ENCODE measurements at regions not wholly inside any gene's neighbourhood (a gene's known extent, or its start where the extent isn't known, plus 50 kb on each side); places are given as distances from the start of the nearest gene placed in this dataset.

- H3K23ac ChIP-seq (ENCODE audit: insufficient read length), result no peak overlapping the region
- no peaks in the 10 kb centered on the region for H3K27me3 ChIP-seq (replicated peaks in 1 of 4; ENCODE audit: control insufficient read depth in 3 of 4, extremely low read depth in 1 of 4, insufficient read depth in 3 of 4, low read length in 3 of 4)
- no peak overlapping the region for H4K5ac ChIP-seq (ENCODE audit: insufficient read length, low read depth, low read length)
- no peak overlapping the region for H2BK15ac ChIP-seq (ENCODE audit: low read length)
- H3K9ac ChIP-seq (replicated peaks in 1 of 4; ENCODE audit: extremely low read depth in 1 of 4, low read depth in 3 of 4, low read length in 3 of 4), result no peak overlapping the region
- H3K9me3 ChIP-seq (ENCODE audit: insufficient read depth in 2 of 2, low read depth in 1 of 2, low read length in 1 of 2), result no peaks in the 10 kb centered on the region
- H4K91ac ChIP-seq (replicated peaks; ENCODE audit: insufficient read length, low read length), result no peak overlapping the region
- 95% methylated on average over 1 of the region's 1 CpG; no CpG with 5 or more reads in 1 of the 2 experiments for WGBS, 2 experiments (ENCODE audit: extremely low coverage in 1 of 2, insufficient coverage in 1 of 2, insufficient read length in 1 of 2, insufficient replicate concordance in 2 of 2, low coverage in 1 of 2, low lambda C conversion rate in 2 of 2, missing lambda C conversion rate in 1 of 2)
- H4K20me1 ChIP-seq (replicated peaks in 1 of 2; ENCODE audit: control insufficient read depth in 1 of 2, insufficient read depth in 2 of 2, low read length in 2 of 2), result no peaks in the 10 kb centered on the region
- ChIA-PET CTCF (ENCODE audit: partially characterized antibody) (no interaction called here), POLR2A (ENCODE audit: partially characterized antibody) (no interaction called here)
- no peak overlapping the region for H2BK12ac ChIP-seq (ENCODE audit: low read depth, low read length)
- no peak overlapping the region for H2AFZ ChIP-seq (ENCODE audit: low read length)
- H3K18ac ChIP-seq (ENCODE audit: extremely low read depth, low read length), result no peak overlapping the region
- H3K4me1 ChIP-seq (replicated peaks in 1 of 4; ENCODE audit: control insufficient read depth in 3 of 4, insufficient read depth in 4 of 4, low read length in 3 of 4), result no peaks in the 10 kb centered on the region
- no peaks in the 10 kb centered on the region for H3K23me2 ChIP-seq (ENCODE audit: low read depth, low read length)
- no peak overlapping the region for H2AK5ac ChIP-seq (ENCODE audit: low read depth, low read length)
- H2BK5ac ChIP-seq (ENCODE audit: low read depth, low read length), result no peak overlapping the region
- H3K27ac ChIP-seq (ENCODE audit: low read depth, low read length), result no peak overlapping the region
- H3K79me1 ChIP-seq (ENCODE audit: low read depth, low read length), result no peaks in the 10 kb centered on the region
- H3K4ac ChIP-seq (replicated peaks; ENCODE audit: insufficient read length, low read depth, low read length), result no peak overlapping the region
- H3K36me3 ChIP-seq (ENCODE audit: control insufficient read depth in 2 of 4, insufficient read depth in 4 of 4, low read length in 3 of 4), result no peaks in the 10 kb centered on the region
- no peak overlapping the region for H2BK120ac ChIP-seq (replicated peaks; ENCODE audit: low read depth, low read length)
- H3K4me2 ChIP-seq (ENCODE audit: insufficient read depth in 1 of 2, low read depth in 2 of 2, low read length in 2 of 2), result no peak overlapping the region
- no peak overlapping the region for H2BK20ac ChIP-seq (ENCODE audit: low read length)
- DNase-seq (ENCODE audit: low read depth in 1 of 2, low spot score in 2 of 2) (no peak), FAIRE-seq (no peak)
- H3K4me3 ChIP-seq (ENCODE audit: extremely low read depth in 1 of 4, insufficient read depth in 2 of 4, low read depth in 3 of 4, low read length in 4 of 4), result no peak overlapping the region
- no peaks in the 10 kb centered on the region for H3K79me2 ChIP-seq (ENCODE audit: control insufficient read depth in 1 of 2, insufficient read depth in 2 of 2, low read length in 2 of 2)
- H3K14ac ChIP-seq (ENCODE audit: insufficient read length), result no peak overlapping the region
- no peak overlapping the region for H3K56ac ChIP-seq (replicated peaks; ENCODE audit: insufficient read length, low read depth, low read length)
- H4K8ac ChIP-seq (ENCODE audit: extremely low read depth, insufficient read depth, low read length), result no peak overlapping the region
- TF ChIP-seq BRCA1 (IDR thresholded peaks at IDR 0.05; ENCODE audit: low read depth, low read length) (no peak), USF2 (IDR thresholded peaks at IDR 0.05; ENCODE audit: low read length) (no peak), TAF7 (optimal IDR thresholded peaks at IDR 0.05; ENCODE audit: borderline replicate concordance, low read depth, low read length) (no peak), RNF2 (IDR thresholded peaks at IDR 0.05; ENCODE audit: borderline replicate concordance, low read depth, low read length, missing control alignments, poor library complexity, severe bottlenecking) (no peak), E2F6 (IDR thresholded peaks at IDR 0.05) (no peak), POLR2AphosphoS5 (IDR thresholded peaks at IDR 0.05; ENCODE audit: low read depth, low read length) (no peak), HDAC2 (IDR thresholded peaks at IDR 0.05; ENCODE audit: borderline replicate concordance in 1 of 2, low read depth in 2 of 2, low read length in 2 of 2) (no peak), NANOG (IDR thresholded peaks at IDR 0.05; ENCODE audit: insufficient read depth, low read depth, low read length, poor library complexity, severe bottlenecking) (no peak), CBX8 (IDR thresholded peaks at IDR 0.05; ENCODE audit: borderline replicate concordance, low read depth, low read length) (no peak), YY1 (IDR thresholded peaks at IDR 0.05; ENCODE audit: low read depth, low read length) (no peak), FOSL1 (IDR thresholded peaks at IDR 0.05; ENCODE audit: insufficient read depth, low read depth, low read length) (no peak)
- TF ChIP-seq, protein P1, sequence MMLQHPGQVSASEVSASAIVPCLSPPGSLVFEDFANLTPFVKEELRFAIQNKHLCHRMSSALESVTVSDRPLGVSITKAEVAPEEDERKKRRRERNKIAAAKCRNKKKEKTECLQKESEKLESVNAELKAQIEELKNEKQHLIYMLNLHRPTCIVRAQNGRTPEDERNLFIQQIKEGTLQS (IDR thresholded peaks at IDR 0.05; ENCODE audit: insufficient read depth, low read depth, low read length), result no peak
Observed at GRCh38 chr5:83865579-83865978, 144.9 kb upstream of the HAPLN1 start.
